Tibial nerve (tissue), 4 donors: ENCODE measurements at regions not wholly inside any gene's neighbourhood (a gene's known extent, or its start where the extent isn't known, plus 50 kb on each side); places are given as distances from the start of the nearest gene placed in this dataset.
"Not testable (repeated sequence)": the region's sequence is repeated elsewhere in the genome, so short reads cannot be mapped to it uniquely, and the experiment has no call there.

Source experiments
- EP300 ChIP-seq, 2 donors: sonication (generic); formaldehyde crosslinking; IDR thresholded peaks; one replicate each; pipeline ENCODE4 v1.6.1; 2017; ENCODE audit warnings: antibody characterized with exemption in 2 of 2, mild to moderate bottlenecking in 1 of 2
- POLR2A ChIP-seq, 2 donors: fragments of 450-650 bp; IDR thresholded peaks; one replicate each; pipeline ENCODE4 v1.6.1; 2017; ENCODE audit warnings: antibody characterized with exemption in 2 of 2, mild to moderate bottlenecking in 2 of 2, moderate library complexity in 2 of 2
- TF ChIP-seq, protein P1 (sequence below), 5 experiments: fragments of 200-600 bp in 3 of 5; fragments of 450-650 bp in 2 of 5; sonication (generic) in 3 of 5; IDR thresholded peaks; one replicate each; pipeline ENCODE4 v1.5.1; 2016 to 2019; ENCODE audit warnings: antibody characterized with exemption in 5 of 5, mild to moderate bottlenecking in 3 of 5, moderate library complexity in 2 of 5

DNA sequence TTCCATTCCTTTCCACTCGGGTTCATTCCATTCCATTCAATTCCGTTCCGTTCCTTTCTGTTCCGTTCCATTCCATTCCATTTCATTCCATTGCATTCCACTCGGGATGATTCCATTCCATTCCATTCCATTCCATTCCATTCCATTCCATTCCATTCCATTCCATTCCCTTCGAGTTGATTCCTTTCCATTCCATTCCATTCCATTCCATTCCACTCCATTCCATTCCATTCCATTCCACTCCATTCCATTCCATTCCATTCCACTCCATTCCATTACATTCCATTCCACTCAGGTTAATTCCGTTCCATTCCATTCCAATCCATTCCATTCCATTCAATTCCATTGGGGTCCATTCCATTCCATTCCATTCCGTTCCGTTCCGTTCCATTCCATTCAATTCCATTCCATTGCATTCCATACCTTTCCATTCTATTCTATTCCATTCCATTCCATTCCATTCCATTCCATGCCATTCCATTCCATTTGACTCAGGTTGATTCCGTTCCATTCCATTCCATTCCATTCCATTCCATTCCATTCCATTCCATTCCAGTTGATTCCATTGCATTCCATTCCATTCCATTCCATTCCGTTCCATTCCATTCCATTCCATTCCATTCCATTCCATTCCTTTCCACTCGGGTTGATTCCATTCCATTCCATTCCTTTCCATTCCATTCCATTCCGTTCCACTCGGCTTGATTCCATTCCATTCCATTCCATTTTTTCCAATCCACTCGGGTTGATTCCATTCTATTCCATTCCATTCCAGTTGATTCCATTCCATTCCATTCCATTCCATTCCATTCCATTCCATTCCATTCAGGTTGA is 132.5 kb downstream of the CWH43 start:
- TF ChIP-seq, protein P1, sequence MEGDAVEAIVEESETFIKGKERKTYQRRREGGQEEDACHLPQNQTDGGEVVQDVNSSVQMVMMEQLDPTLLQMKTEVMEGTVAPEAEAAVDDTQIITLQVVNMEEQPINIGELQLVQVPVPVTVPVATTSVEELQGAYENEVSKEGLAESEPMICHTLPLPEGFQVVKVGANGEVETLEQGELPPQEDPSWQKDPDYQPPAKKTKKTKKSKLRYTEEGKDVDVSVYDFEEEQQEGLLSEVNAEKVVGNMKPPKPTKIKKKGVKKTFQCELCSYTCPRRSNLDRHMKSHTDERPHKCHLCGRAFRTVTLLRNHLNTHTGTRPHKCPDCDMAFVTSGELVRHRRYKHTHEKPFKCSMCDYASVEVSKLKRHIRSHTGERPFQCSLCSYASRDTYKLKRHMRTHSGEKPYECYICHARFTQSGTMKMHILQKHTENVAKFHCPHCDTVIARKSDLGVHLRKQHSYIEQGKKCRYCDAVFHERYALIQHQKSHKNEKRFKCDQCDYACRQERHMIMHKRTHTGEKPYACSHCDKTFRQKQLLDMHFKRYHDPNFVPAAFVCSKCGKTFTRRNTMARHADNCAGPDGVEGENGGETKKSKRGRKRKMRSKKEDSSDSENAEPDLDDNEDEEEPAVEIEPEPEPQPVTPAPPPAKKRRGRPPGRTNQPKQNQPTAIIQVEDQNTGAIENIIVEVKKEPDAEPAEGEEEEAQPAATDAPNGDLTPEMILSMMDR (IDR thresholded peaks at IDR 0.05) = not testable (repeated sequence)
- TF ChIP-seq EP300, POLR2A (IDR thresholded peaks at IDR 0.05): not testable (repeated sequence)
